NCI-H345 (cell line): ENCODE measurements at regions not wholly inside any gene's neighbourhood (a gene's known extent, or its start where the extent isn't known, plus 50 kb on each side); places are given as distances from the start of the nearest gene placed in this dataset.

Experiments
- DNase-seq: peaks from one replicate; lab custom pipeline; 2025; lab: John Stamatoyannopoulos, UW

- DNase-seq: no peak
Observed at GRCh38 chr10:30793093-30793492, 163.5 kb upstream of the LYZL2 start.

- DNase-seq: no peak
Observed at GRCh38 chr10:30792025-30792424, 162.5 kb upstream of the LYZL2 start.

GRCh38 chr10:30791197-30791611 lies 161.7 kb upstream of the LYZL2 start:
- no peak for DNase-seq

- no peak for DNase-seq
Observed at GRCh38 chr10:30789806-30790205, 160.3 kb upstream of the LYZL2 start.

GRCh38 chr10:30788307-30788706 lies 158.8 kb upstream of the LYZL2 start:
- no peak for DNase-seq

- DNase-seq: no peak
Observed at GRCh38 chr10:30786906-30787305, 157.4 kb upstream of the LYZL2 start.

- DNase-seq: no peak
Observed at GRCh38 chr10:30786131-30786530, 156.6 kb upstream of the LYZL2 start.

GRCh38 chr10:30784897-30785605 lies 155.5 kb upstream of the LYZL2 start:
- peak; percentile 55 for DNase-seq

- DNase-seq: no peak
Observed at GRCh38 chr10:30784524-30784896, 155.0 kb upstream of the LYZL2 start.

GRCh38 chr10:30783939-30784501 lies 154.5 kb upstream of the LYZL2 start:
- DNase-seq: peak; percentile 69

GRCh38 chr10:30782537-30783461 lies 153.2 kb upstream of the LYZL2 start:
- no peak for DNase-seq

GRCh38 chr10:30782157-30782536 lies 152.6 kb upstream of the LYZL2 start:
- DNase-seq: no peak

- no peak for DNase-seq
Observed at GRCh38 chr10:30781670-30782121, 152.1 kb upstream of the LYZL2 start.

- no peak for DNase-seq
Observed at GRCh38 chr10:30778769-30779168, 149.2 kb upstream of the LYZL2 start.

GRCh38 chr10:30775779-30776591 lies 146.4 kb upstream of the LYZL2 start:
- DNase-seq: no peak

- DNase-seq: no peak
Observed at GRCh38 chr10:30774261-30774660, 144.7 kb upstream of the LYZL2 start.

GRCh38 chr10:30773501-30773900 lies 143.9 kb upstream of the LYZL2 start:
- DNase-seq: no peak

- no peak for DNase-seq
Observed at GRCh38 chr10:30770816-30771215, 141.3 kb upstream of the LYZL2 start.

GRCh38 chr10:30770229-30770628 lies 140.7 kb upstream of the LYZL2 start:
- DNase-seq: no peak

GRCh38 chr10:30769361-30769760 lies 139.8 kb upstream of the LYZL2 start:
- DNase-seq: no peak

GRCh38 chr10:30765616-30766015 lies 136.1 kb upstream of the LYZL2 start:
- no peak for DNase-seq

- no peak for DNase-seq
Observed at GRCh38 chr10:30765022-30765615, 135.6 kb upstream of the LYZL2 start.
